Fibroblast of skin of back (primary cell): ENCODE measurements at regions not wholly inside any gene's neighbourhood (a gene's known extent, or its start where the extent isn't known, plus 50 kb on each side); places are given as distances from the start of the nearest gene placed in this dataset.

ENCODE experiments used
- DNase-seq: peaks from one replicate; pipeline ENCODE4 v3.0.0-alpha.2; 2013

DNA sequence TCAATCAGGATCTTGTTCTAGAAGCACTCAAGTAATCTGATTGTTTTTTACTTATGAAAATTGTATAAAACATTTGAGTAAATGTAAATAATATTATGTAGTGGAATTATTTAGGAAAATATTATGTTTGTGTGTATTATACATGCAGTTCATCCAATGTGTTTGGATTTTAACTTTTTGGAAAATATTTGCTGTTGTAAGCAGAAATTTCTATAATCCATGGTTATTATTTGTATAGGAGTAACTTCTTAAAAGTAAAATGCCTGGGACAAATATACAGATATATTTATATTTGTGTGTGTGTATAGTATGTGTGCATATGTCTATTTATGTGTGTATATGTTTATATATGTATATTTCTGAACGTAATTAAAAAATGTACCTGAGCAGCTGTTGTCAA lies 1394.6 kb upstream of the AGA start:
- no peak for DNase-seq

DNA sequence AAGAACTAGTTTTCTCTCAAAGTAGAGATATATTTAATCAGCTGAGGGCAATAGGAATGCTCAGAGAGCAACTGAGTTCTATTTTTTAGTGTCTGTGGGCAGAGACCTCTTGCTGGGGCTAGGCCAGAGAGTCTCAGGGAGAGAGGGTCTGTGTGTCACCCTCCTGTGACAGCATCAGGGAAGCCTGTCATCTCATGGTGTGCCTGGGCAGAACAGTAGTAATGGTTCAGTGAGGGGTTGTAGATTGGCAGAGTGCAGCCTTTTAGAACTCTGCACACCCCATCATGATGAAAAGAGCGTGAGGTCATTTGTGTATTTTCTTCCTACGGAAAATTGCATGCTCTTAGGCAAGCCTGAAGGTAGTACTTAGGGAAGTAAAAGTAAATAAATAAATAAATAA lies 1396.5 kb upstream of the AGA start:
- no peak for DNase-seq

DNA sequence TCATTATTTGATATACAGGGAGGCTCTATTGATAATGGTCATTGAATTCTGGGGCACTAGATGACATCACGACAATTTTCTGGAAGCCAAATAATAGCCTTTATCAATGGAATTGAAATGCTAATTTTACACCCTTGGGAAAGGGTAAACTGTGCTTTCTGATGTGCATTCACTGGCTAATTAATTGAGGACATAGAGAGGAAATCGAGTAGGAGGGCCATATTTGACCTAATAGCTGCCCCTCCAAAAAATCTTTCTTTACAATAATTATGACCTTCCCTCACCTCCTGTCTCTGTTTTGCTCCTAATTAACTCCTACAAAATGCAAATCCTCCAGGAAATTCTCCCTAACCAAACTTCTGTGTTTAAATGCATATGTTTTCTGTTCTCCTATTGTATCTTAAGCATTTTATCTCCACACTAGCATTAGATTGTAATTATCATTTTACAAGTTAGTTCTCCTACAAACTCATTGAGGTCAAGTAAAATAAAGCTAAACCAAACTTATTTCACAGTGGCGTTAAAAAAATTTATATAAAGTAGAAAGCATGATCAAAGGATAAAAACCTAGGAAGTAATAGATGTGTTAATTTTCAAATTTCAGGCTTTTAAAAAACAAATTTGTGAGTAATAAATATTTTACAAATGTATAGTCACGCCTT lies 1414.0 kb upstream of the AGA start:
- DNase-seq: no peak

DNA sequence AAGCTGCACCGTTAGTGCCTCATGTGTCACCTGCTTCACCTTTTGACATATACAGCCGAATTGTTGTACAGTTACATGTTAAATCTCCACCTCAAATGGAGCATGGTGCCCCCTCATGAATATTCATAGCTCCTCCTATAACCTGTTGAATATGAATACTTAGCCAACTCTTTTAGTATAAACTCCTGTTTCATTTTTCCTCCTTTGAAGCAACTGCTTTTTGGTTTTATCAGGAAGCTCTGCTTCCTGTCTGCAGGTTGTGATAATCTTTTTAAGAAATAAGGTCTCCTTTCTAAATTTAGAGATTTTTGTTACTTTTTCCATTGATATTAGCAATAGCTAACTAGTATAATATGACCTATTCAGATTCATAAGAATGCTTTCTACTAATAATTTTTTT lies 1429.2 kb upstream of the AGA start:
- no peak for DNase-seq

DNA sequence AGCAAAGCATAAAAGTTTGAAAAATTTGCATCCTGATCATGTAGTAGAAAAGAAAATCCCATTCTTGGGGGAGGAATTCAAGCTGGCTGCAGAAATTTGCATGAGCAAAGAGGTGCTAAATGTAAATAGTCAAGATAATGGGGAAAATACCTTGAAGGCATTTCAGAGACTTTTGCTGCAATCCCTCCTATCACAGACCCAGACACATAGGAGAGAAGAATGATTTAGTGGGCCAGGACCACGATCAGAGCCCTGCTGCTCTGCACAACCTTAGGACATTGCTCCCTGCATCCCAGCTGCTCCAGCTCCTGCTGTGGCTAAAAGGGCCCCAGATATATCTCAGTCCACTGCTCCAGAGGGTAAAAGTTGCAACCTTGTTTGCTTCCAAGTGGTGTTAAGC lies 1439.7 kb upstream of the AGA start:
- no peak for DNase-seq

DNA sequence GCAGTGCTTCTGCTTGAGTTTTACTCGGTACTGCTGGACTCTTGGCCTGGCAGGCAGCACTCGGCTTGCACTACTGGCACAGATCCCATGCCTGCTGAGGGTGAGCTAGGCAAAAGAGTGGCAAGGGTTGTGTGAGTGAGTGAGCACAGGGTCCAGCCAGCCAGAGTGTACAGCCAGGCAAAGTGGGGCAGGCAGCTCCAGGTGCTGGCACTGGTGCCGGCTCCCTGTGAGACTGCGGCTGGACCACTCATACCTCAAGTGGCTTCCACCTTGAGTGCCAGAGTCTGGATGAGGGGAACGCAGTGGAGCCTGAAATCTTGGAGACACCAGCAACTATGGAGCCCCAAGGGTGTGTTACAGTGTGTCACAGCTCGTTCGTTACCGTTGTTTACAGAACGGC lies 1451.9 kb upstream of the AGA start:
- no peak for DNase-seq

DNA sequence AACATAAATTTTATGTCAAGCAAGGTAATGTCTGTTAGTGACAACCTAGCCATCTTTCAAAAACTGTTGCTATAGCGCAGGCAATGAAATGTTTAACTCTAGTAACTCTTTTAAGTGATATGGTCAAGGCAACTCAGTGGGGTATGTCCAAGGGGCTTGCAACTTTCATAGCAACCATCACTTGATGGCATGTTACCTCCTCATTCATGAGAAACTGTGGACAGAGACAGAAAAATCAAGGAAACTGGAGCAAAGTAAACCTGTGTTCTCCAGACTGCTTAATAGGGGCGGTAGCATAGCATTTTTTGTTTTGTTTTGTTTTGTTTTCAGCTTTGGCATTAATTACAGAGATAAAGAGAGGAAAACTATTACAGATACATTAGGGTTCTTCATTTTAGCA lies 1456.8 kb upstream of the AGA start:
- no peak for DNase-seq

DNA sequence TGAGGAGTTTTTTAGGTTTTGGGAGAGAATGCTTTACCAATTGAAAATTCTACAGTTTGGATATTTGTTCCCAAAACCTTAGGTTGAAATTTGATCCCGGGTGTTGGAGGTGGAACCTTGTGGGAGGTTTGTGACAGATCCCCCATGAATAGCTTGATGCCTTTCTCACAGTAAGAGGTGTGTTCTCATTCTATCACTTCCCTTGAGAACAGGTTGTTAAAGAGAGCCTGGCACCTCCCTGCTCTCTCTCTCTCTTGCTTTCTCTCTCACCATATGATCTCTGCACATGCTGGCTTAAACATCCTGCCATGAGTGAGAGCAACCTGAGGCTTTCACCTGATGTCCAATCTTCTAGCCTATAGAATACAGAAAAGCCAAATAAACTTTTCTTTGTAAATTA lies 1475.5 kb upstream of the AGA start:
- DNase-seq: no peak

DNA sequence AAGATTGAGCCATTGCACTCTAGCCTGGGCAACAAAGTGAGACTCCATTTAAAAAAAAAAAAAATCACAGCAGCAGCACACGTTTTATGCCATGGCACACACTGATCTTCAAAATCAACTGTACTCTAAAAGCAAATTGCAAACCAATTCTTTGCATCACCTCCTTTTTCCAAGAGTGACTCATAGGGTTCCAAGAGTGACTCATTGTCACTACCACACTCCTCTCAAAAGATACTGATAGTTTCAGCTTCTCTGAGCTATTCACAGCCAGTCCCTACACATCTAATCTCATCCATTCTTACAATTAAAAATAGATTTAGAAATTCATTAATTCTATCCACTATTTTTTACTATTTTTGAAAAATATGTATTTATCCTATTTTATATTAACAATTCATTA lies 1494.9 kb upstream of the AGA start:
- no peak for DNase-seq

DNA sequence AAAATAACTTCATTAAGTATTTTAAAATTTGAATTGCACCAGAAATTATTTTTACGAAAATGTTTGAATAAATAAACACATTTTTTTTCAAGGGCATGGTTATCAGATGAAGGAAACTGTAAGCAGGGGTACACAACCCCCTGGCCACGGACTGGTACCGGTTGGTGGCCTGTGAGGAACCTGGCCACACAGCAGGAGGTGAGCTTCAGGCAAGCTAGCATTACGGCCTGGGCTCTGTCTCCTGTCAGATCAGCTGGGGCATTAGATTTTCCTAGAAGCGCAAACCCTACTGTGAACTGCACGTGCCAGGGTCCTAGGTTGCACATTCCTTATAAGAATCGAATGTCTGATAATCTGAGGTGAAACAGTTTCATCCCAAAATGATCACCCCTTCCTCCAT lies 1499.7 kb upstream of the AGA start:
- DNase-seq: no peak

DNA sequence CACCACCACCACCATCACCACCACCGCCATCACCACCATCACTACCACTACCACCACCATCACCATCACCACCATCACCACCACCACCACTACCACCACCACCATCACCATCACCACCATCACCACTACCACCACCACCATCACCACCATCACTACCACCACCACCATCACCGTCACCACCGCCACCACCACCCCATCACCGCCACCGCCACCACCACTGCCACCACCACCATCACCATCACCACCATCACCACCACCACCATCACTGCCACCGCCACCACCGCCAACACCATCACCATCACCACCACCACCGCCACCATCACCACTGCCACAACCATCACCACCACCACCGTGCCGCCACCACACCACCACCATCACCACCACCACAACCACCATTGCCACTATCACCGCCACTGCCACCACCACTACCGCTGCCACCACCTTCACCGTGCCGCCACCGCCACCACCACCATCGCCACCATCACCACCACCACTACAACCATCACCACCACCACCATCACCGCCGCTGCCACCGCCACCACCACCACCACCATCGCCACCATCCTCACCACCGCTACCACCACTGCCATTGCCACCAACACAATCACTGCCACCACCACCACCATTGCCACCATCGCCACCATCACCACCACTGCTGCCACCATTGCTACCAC lies 1511.3 kb upstream of the AGA start:
- no peak for DNase-seq

DNA sequence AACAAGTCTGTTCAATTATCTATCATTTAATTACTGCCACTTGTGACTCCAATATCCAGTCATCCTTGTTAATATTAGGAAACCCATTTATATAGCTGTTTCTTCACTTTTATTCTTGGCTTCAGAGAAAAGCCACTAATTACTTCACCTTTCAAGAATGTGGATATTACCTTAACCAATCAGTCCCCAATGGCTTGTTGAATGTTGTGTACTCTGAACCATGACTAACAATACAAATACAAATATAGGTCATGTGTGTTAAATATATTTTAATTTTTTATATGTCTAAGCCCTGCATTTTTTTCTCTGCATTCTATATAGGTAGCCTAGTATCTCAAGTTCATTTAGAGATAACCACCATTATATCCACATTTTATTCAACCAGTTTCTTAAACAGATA lies 1513.4 kb upstream of the AGA start:
- DNase-seq: no peak

DNA sequence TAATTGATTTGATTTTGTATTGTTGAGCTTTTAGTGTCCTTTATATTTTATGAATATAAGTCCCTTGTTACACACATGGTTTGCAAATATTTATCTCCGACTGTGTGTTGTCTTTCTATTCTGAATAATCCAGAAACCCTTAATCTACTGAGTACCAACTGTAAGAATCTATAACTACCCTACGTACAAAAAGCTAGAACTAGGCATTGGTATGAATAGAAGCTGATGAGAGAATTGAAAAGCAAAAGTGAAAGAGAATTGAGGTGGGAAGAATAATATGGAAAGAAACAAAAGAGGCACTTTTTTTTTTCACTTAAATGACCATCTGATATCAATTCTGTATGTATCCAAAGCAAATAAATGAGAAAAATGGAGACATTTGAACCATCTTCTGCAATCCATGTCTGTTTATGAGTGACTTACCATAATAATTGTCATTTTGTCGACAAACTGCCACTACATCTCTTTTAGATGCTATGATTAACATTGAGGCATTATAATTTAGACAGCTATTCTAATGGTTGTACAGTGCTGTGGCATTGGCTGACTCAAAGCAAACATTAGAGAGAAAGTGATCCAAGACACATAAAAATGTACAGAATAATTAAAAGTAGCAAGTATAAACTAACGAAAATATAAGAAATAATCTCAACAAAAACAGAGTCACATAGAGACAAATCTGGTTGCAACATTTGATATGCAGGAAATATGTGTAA lies 1516.6 kb upstream of the AGA start:
- no peak for DNase-seq

DNA sequence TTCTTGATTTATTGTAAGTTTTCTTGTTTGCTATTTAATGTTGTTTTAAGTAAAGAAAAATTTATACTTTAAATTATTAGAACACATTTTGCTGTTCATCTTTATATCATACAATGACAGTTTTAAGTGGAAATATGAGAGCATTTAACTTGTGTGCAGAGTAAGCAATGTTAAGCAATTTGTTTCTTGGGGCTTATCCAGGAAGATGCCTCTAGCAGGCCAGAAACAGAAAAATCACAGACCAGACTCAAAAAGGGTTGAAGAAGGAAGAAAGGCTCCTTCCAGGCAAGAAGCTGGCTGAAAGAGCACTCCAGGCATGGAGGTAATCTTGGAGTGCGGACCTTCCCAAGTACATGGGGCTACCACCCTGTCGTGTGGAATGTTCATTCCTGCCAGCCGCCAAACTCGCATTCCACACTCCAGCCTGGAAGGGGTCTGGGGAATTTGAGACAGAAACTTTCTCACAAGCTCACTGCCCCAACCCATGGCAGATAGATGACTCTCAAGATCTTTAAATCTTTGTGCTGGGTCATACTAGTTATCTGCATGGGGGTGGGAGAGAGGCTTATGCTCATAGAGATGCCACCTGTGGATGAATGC lies 1521.3 kb upstream of the AGA start:
- no peak for DNase-seq

DNA sequence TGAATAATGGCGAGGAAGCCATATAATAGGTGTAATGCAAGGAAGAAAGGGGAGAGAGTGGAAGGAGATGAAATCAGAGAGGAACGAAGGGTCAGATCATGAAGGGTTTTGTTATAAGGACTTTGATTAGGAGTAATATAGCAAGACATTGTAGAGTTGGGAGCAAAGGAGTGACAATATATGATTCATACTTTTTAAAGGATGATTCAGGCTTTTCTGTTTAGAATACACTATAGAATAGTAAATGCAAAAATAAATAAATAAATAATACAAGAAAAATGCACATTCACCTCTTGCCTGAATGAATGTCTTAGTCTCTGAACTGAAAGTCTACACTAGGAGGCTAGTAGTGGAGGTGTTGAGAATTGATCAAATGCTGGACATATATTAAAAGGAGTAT lies 1524.4 kb upstream of the AGA start:
- no peak for DNase-seq

DNA sequence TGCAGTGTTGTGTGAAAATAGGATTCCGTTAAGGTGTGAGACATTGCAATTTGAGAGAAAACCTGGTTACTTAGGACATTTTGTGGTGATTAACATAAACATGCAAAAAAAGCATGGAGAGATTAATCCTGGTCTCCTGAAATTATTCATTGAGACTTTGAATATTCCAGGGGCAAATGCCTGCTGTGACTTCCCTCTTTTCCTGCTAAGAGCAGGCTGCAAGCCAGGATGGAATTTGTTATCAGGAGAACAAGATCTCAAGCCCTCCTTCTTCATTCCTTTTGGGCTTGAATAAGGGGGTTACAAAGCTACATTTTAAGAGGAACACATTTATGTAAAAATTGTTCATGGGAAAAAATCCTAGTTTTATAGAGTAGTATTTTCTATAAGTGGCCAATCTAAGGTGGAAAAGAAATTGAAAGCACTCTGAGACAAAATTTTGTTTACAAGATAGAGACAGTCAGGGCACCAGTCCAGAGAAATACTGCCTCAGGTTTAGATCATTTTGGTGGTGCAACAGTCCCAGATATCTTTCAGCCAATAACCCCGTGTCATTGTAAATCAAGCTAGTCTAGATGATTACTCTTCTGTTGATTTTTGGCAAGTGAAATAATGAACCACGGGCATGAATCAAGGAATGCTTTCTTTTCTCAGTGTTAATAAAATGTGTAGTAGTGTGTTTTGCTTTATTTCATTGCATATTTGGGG lies 1528.3 kb upstream of the AGA start:
- no peak for DNase-seq

DNA sequence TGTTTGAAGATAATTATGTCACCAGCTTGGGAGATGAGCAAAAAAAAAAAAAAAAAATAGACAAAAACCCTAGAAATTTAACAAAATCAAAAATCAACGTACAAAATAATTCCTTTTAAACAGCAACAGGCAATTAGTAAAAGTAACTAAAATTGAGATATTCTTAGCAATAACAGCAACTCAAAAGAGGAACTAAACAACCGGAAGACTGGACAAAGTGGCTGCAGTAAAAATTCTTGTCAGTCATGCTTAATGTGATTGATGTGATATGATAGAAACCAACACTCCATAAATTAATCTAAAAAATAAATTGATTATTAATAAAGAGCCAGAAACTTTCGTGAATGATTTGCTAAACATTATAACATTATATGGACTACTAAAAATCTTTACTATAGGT lies 1534.6 kb upstream of the AGA start:
- no peak for DNase-seq

DNA sequence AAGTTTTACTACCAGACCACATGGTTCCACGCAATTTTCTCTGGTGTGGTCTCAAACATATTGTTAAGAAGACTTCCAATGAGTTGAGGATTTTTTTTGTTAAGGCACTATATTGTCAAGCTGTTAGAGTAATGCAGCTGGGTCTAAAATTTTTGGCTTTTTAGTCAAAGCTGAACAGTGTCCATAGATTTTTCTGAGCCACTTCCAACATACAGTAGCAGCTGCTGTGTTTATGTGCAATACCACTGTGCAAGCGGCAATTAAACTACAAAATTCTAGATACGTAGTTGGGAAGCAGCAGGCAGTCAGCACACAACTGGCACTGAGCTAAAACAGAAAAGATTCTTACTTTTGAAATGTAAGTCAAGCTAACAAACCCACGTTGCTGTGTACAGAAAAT lies 1551.1 kb upstream of the AGA start:
- no peak for DNase-seq

DNA sequence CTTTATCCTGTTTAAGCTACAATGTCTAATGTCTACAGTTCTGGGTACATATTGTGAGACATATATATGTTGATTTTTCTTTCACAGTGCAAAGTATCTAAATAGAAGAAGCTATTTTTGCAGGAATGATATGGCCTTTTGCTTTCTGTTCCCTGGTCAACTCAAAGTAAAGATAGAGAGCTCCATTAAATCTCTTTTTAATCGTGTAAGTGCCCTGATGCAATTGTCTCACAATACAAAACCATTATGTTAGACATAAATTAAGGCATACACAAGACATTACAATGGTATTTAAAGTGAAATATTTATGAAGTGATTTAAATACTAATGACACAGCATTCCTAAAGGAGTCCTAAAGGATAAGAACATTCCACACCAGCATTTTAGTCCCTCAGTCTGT lies 1559.7 kb upstream of the AGA start:
- no peak for DNase-seq

DNA sequence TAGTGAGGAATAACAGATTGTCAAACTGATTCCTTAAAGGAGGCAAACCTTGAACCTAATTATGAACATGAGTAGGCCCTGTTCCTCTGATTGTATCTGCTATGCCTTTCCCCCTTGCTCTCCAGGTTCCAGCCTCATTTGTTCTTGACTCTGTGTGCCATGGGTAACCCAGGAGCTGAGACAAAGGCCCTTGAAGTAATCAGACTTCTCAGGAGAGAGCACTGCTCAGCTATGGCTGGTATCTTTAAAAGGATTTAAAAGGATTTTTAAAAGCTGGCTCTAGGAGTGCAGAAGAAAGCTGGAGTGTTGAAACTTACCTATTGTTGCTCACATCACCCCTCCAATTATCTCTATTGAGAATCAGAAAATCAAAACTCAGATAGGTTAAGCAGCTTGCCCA lies 1565.5 kb upstream of the AGA start:
- no peak for DNase-seq

DNA sequence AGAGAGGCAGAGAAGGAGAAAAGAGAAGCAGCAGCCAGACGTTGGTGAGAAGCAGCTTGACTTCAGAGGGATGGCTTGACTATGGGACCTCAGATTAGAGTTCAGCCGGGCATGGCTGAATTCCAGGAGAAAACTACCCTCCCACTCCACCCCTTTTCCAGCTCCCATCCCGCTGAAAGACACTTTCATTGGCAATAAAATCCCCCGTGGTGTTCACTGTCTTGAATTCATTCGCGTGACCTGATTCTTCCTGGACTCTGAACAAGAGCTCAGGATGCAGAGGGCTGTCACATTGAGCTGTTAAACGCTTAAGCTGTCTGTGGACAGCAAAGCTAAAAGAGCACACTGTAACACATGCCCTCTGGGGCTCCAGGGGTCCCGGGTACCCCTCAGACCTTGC lies 1575.3 kb upstream of the AGA start:
- no peak for DNase-seq

DNA sequence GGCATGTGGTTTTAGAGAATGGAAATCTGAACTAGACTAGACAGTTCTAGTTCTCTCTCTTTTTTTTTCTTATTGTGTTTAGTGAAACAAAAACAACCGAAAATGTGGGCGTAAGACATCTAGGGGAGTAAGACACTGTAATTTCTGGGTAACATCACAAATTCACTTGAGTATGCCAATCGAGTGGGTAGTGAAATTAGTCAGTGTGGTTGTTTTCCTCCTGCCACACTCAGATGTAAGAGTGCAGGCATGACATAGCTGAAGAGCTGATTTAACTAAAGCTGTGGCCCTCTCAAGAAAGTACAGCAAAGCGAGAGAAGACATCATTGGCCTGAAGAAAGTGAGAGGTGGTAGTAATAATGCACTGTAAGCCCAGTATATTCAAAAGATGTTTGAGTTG lies 1585.3 kb upstream of the AGA start:
- DNase-seq: no peak

DNA sequence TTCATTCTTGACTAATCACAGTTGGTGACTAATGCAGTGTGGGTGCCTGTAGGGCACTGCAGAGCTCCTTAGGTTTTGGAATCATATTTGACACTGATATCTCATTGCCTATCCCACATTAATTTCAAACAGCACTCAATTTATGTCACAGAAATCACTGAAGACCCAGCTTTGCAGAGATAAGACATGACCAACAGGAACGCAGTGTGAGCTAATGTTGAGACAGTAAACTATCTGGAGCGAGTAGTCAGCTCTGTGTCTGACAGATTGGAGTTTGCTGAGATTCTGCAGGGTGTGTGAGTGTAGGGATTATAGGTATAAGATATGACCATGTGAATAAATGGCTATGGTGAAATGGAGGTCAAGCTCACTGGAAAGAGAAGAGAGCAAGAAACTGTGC lies 1586.1 kb upstream of the AGA start:
- no peak for DNase-seq
